ENCODE measurements at regions not wholly inside any gene's neighbourhood (a gene's known extent, or its start where the extent isn't known, plus 50 kb on each side); places are given as distances from the start of the nearest gene placed in this dataset.

DNA sequence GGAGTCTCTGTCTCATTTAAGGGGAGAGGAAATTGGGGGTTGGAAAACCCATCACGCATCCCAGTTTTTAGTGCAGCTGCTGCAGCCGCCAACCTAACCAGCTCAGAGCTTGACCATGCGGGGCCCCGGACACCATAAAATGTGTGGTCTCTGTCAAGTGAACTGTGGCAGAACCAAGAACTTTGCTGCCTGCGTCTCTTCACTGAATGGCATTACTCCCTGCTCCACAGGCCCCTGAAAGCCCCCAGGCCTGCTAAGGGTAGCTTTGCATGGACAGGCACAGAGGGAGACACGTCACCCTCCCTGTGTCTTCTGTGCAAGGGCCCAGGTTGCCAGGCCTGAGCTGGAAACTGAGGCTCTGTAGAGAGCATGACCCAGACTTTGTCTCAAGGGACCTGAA, 144.6 kb upstream of the GPR26 start:
- peaks cover 6% of the 10 kb centered on the region; the same call in 1 of the 2 replicates for H3K9me3 ChIP-seq (ENCODE audit: insufficient read depth, low read depth, low read length)
- H3K9me2 ChIP-seq (replicated peaks; ENCODE audit: low read depth, low read length): no peaks in the 10 kb centered on the region
- H3K27me3 ChIP-seq (ENCODE audit: insufficient read depth, low read length, poor library complexity, severe bottlenecking): no peaks in the 10 kb centered on the region
- no peaks in the 10 kb centered on the region for H3K36me3 ChIP-seq (ENCODE audit: insufficient read depth, low read length)
- no peaks in the 10 kb centered on the region for H3K4me1 ChIP-seq (ENCODE audit: insufficient read depth, low read length, poor library complexity, severe bottlenecking)
- H3K4me2 ChIP-seq (ENCODE audit: low read depth, low read length, poor library complexity, severe bottlenecking): no peak overlapping the region
- H4K20me1 ChIP-seq (ENCODE audit: insufficient read depth, low read length, poor library complexity, severe bottlenecking): no peaks in the 10 kb centered on the region
- no peaks in the 10 kb centered on the region for H3F3A ChIP-seq (ENCODE audit: low read depth)
- H3K79me2 ChIP-seq (ENCODE audit: insufficient read depth, low read length): no peaks in the 10 kb centered on the region
- no peak overlapping the region for H2AFZ ChIP-seq (ENCODE audit: low read length)
- TF ChIP-seq CTCF (conservative IDR thresholded peaks at IDR 0.05; ENCODE audit: low read length) (no peak), EZH2phosphoT487 (IDR thresholded peaks at IDR 0.05; ENCODE audit: borderline replicate concordance) (no peak)
- no peak overlapping the region for H3K4me3 ChIP-seq (ENCODE audit: low read length, poor library complexity, severe bottlenecking)
- no peak overlapping the region for H3K9ac ChIP-seq (ENCODE audit: low read depth, low read length, poor library complexity, severe bottlenecking)

GRCh38 chr10:123522702-123523312, 143.3 kb upstream of the GPR26 start:
- no peaks in the 10 kb centered on the region for H3F3A ChIP-seq (ENCODE audit: low read depth)
- H2AFZ ChIP-seq (ENCODE audit: low read length): no peak overlapping the region
- no peaks in the 10 kb centered on the region for H3K79me2 ChIP-seq (ENCODE audit: insufficient read depth, low read length)
- H3K4me2 ChIP-seq (ENCODE audit: low read depth, low read length, poor library complexity, severe bottlenecking): no peak overlapping the region
- H3K4me1 ChIP-seq (ENCODE audit: insufficient read depth, low read length, poor library complexity, severe bottlenecking): no peaks in the 10 kb centered on the region
- H3K36me3 ChIP-seq (ENCODE audit: insufficient read depth, low read length): no peaks in the 10 kb centered on the region
- no peaks in the 10 kb centered on the region for H4K20me1 ChIP-seq (ENCODE audit: insufficient read depth, low read length, poor library complexity, severe bottlenecking)
- no peaks in the 10 kb centered on the region for H3K27me3 ChIP-seq (ENCODE audit: insufficient read depth, low read length, poor library complexity, severe bottlenecking)
- no peak overlapping the region for H3K4me3 ChIP-seq (ENCODE audit: low read length, poor library complexity, severe bottlenecking)
- no peak overlapping the region for H3K9ac ChIP-seq (ENCODE audit: low read depth, low read length, poor library complexity, severe bottlenecking)
- TF ChIP-seq CTCF (conservative IDR thresholded peaks at IDR 0.05; ENCODE audit: low read length): no peak
- TF ChIP-seq EZH2phosphoT487 (IDR thresholded peaks at IDR 0.05; ENCODE audit: borderline replicate concordance): no peak
- H3K9me3 ChIP-seq (ENCODE audit: insufficient read depth, low read depth, low read length): peaks cover 6% of the 10 kb centered on the region; the same call in 1 of the 2 replicates
- no peaks in the 10 kb centered on the region for H3K9me2 ChIP-seq (replicated peaks; ENCODE audit: low read depth, low read length)

DNA sequence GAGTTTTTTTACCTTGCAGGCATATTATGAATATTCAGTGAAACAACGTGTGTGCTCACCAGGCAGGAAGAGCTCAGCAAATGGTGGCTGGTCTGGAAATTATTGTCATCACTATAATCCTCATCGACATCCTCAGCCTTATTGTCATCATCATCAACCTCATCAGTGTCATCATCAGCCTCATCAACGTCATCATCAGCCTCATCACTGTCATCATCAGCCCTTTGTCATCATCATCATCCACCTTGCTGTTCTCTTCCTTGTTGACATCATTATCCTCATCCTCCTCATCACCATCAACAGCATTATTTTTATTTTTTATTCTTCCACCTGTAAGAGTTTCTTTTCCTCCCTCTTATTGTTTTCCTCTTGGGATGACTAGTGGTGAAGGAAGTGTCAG, 142.3 kb upstream of the GPR26 start:
- H2AFZ ChIP-seq (ENCODE audit: low read length): no peak overlapping the region
- no peaks in the 10 kb centered on the region for H3K27me3 ChIP-seq (ENCODE audit: insufficient read depth, low read length, poor library complexity, severe bottlenecking)
- H3K9me3 ChIP-seq (ENCODE audit: insufficient read depth, low read depth, low read length): peaks cover 6% of the 10 kb centered on the region; the same call in 1 of the 2 replicates
- no peaks in the 10 kb centered on the region for H3F3A ChIP-seq (ENCODE audit: low read depth)
- H4K20me1 ChIP-seq (ENCODE audit: insufficient read depth, low read length, poor library complexity, severe bottlenecking): no peaks in the 10 kb centered on the region
- TF ChIP-seq CTCF (conservative IDR thresholded peaks at IDR 0.05; ENCODE audit: low read length) (no peak), EZH2phosphoT487 (IDR thresholded peaks at IDR 0.05; ENCODE audit: borderline replicate concordance) (no peak)
- H3K4me2 ChIP-seq (ENCODE audit: low read depth, low read length, poor library complexity, severe bottlenecking): no peak overlapping the region
- H3K4me1 ChIP-seq (ENCODE audit: insufficient read depth, low read length, poor library complexity, severe bottlenecking): no peaks in the 10 kb centered on the region
- no peak overlapping the region for H3K9ac ChIP-seq (ENCODE audit: low read depth, low read length, poor library complexity, severe bottlenecking)
- H3K4me3 ChIP-seq (ENCODE audit: low read length, poor library complexity, severe bottlenecking): no peak overlapping the region
- no peaks in the 10 kb centered on the region for H3K79me2 ChIP-seq (ENCODE audit: insufficient read depth, low read length)
- H3K36me3 ChIP-seq (ENCODE audit: insufficient read depth, low read length): no peaks in the 10 kb centered on the region
- H3K9me2 ChIP-seq (replicated peaks; ENCODE audit: low read depth, low read length): no peaks in the 10 kb centered on the region
